ENCODE measurements at regions not wholly inside any gene's neighbourhood (a gene's known extent, or its start where the extent isn't known, plus 50 kb on each side); places are given as distances from the start of the nearest gene placed in this dataset.

DNA sequence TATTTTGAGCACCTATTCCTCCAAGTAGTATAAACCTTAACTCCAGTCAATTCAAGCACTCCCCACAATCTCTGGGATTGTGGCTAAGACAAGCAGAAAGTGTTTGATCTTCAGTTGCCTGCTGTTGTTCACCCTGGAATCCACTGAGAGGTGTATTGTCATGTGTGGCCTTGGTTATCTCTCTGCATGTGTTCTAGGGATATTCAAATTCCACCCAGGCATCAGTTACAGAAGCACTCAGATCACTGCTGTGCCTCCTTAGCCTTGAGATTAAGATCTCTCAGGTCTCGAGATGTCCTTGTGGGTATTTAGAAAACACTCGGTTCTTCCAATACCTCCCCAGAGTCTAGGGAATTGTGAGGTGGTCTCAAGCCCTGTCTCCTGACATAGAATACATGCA lies 213.3 kb downstream of the SMARCA1 start:
- TF ChIP-seq, protein P1, sequence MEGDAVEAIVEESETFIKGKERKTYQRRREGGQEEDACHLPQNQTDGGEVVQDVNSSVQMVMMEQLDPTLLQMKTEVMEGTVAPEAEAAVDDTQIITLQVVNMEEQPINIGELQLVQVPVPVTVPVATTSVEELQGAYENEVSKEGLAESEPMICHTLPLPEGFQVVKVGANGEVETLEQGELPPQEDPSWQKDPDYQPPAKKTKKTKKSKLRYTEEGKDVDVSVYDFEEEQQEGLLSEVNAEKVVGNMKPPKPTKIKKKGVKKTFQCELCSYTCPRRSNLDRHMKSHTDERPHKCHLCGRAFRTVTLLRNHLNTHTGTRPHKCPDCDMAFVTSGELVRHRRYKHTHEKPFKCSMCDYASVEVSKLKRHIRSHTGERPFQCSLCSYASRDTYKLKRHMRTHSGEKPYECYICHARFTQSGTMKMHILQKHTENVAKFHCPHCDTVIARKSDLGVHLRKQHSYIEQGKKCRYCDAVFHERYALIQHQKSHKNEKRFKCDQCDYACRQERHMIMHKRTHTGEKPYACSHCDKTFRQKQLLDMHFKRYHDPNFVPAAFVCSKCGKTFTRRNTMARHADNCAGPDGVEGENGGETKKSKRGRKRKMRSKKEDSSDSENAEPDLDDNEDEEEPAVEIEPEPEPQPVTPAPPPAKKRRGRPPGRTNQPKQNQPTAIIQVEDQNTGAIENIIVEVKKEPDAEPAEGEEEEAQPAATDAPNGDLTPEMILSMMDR (IDR thresholded peaks at IDR 0.05; ENCODE audit: low read length), result no peak
- TF ChIP-seq EZH2 (IDR thresholded peaks at IDR 0.05; ENCODE audit: borderline replicate concordance, low read length), result no peak

All from OCI-LY1 (cell line).